ENCODE measurements at regions not wholly inside any gene's neighbourhood (a gene's known extent, or its start where the extent isn't known, plus 50 kb on each side); places are given as distances from the start of the nearest gene placed in this dataset.

DNA sequence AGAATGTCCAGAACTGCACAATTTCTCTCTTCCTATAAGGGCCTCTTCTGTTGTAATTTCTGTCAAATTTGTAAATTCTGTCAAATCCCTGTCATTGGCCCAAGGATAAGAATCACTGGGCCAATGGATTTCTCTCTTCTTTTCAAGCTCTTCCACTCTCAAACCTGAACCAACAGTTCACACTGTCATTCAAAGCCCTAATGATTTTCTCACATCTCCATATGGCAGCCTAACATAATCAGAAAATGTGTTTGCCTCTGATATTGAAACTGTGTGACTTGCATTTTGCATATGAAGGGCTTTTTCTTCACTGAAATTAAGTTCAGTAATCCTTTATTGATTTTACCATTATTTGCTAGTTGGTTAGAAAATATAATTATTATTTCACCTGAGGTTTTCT is 1349.1 kb downstream of the FSTL5 start:
- no peak for DNase-seq (ENCODE audit: low read depth in 2 of 2)

DNA sequence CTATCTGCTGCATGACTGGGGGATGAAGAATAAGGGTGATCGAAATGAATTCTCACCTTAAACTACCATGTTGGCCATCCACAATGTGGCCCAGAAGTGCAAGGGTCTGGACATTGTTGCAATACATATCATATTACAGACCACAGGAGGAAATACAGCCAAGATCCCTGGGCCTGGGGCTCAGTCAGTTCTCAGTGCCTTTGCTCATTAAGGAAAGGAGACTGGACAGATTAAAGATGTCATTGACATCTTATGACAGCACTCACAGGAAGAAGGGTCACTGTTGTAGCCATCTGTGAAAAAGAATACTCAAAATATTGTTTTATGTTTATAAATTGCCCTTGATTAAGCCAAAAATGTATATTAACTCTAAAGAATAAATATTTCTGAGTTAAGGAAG is 1345.2 kb downstream of the FSTL5 start:
- DNase-seq (ENCODE audit: low read depth in 2 of 2), result no peak

DNA sequence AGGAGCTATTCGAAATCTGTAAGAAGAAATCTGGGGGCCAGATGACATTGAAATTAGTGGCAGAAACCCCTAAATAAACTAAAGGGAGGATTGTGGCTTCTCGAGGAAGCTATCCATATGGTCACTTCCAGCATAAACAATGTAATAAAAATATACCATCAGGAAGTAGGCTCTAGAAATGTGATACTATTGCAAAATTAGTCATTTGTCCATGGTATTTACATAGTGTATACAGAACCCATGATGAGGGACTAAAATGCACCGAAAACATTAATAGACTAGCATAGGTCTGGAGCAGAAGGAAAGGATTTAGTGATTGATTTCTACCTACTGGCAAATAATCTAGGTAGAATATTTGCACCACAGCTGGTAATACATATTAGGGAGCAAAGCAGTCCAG is 1344.0 kb downstream of the FSTL5 start:
- no peak for DNase-seq (ENCODE audit: low read depth in 2 of 2)

DNA sequence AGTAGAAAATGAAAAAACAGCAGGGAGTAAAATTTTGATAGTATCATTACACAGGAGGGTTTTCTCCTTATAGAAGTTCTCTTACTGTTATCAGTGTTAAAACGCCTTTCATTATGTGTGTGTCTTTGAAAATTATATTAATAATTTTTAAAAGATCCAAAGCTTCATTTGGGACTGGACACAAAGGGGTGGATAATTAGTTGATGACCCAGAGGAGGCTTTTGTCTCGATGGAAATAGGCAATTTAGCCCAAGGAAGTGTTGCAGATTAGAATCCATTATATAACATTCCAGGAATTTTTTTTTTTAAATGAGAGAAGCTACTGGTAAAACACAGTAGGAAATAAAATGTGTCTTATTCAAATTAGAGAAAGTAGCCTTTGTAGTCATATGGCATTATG is 1339.3 kb downstream of the FSTL5 start:
- no peak for DNase-seq (ENCODE audit: low read depth in 2 of 2)

DNA sequence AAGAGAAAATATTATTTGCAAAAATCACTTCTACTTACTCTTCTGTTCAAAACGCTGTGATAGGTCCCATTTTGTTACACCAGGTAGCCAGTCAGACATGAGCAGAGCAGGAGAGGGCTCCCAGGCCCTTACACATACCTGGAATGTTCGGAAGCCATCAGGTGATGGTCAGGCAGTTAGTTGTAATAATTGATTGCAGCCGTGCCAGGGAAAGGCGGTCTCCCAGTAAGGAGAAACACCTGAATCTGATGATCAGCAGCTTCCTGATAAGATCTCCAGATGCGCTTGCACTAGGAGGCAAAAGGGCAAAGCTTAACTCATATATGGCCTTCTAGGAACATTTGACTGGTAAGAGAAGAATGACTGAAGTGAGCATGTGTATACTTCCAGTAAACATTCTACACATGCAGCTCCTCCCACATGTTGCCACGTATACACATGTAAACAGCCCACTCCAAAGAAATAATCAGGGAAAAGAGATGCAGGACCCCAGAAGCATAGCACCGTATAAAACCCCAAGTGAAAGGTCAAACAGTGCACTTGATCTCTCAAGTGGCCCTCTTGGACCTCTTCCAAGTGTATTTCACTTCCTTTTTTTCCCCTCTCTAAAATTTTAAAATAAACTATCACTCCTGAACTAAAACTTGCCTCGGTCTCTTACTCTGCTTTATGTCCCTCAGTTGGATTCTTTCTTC is 1338.0 kb downstream of the FSTL5 start:
- no peak for DNase-seq (ENCODE audit: low read depth in 2 of 2)

DNA sequence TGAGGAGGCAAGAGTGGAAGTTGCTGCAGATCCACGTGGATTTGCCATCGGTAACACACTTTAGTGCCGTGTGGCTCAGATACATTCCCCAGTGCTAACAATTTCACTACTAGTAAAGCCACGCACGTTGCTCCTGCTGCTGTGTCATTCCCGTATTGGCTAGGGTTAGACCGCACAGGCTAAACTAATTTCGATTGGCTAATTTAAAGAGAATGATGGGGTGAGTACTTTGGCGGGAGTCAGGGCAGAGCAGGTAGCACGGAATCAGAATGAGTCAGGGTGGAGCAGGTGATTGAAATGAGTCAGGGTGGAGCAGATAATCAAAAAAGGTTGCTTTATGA is 1337.5 kb downstream of the FSTL5 start:
- DNase-seq (ENCODE audit: low read depth in 2 of 2), result no peak

DNA sequence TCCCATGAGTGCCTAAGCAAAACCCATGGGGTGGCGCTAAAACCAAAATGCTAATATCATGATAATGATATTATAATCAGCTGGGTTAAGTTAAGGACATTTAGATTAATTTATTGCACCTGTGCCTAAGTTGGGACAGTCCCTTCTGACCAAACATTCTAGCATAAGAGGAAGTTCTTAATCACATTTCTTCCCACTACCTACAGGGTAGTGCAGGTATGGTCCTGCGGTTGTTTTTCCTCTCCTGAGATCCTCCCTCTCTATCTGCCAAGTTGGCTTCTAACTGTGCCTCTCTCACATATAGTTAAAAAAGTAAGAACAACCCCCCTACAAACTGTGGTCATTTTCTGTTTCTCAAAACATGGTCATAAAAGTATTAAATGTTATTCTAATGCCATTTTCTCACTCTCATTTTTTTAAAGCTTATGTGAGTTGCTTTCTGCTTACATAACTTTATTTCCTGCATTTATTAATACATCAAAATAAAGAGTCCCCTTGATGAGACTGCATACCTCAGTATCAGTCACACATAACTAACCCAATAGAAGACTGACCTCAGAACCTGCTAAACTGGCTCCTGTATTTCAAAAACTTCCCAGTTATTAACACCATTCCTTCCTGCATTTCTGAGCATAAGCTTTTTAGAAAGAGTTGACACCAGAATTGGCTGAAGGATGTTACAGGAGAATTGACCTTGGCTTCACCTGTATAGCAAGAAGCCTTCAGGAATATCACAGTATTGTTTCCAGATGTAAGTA is 1332.5 kb downstream of the FSTL5 start:
- no peak for DNase-seq (ENCODE audit: low read depth in 2 of 2)

DNA sequence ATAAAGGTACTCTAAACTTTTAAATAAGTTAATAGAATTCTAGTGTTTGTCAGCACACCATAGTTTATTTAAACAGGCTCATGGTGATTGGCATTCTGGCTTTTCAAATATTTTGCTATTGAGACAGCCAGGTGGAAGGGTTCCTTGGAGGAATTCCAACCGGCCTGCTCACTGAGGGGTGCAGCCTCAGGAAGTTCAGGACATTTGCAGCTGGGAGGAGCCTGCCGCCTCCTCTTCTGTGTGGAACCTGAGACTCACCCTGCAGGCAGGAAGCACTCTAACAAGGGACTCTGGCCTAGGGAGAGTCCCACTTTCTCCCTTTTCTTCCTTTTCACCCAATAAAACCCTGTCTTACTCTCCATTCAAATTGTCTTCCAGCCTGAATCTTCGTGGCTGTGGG is 1328.0 kb downstream of the FSTL5 start:
- DNase-seq (ENCODE audit: low read depth in 2 of 2), result no peak

DNA sequence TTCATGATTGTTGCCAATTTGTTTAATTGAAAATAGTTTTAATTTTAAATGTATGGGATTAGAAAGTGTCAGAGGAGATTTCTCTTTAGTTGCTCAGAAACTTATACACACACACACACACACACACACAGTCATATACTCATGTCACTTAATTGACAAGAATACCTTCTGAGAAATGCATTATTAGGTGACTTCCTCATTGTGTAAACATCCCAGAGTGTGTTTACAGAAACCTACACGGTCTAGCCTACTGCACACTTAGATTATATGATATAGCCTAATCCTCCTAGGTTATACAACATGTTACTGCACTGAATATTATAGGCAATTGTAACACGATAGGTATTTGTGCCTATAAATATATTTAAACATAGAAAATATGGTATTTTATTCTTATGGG is 1327.4 kb downstream of the FSTL5 start:
- no peak for DNase-seq (ENCODE audit: low read depth in 2 of 2)

DNA sequence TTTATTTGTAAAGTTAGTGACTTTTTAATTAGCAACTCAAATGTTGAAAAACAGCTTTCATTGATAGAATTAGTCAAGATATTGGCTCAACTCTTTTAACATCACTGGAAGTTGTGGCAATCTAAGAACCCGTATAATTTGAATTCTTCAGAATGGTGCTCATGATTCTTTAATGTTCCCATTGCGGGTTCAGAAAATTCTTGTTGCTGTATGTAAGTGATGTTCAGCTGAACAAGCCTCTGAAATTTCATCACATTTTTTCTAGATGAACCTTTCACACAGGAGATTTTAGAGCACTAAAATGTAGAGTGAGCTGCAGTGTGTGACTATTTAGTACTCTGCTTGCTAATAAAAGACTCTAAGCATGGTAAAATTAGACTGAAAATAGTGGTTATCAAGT is 1317.7 kb downstream of the FSTL5 start:
- no peak for DNase-seq (ENCODE audit: low read depth in 2 of 2)

DNA sequence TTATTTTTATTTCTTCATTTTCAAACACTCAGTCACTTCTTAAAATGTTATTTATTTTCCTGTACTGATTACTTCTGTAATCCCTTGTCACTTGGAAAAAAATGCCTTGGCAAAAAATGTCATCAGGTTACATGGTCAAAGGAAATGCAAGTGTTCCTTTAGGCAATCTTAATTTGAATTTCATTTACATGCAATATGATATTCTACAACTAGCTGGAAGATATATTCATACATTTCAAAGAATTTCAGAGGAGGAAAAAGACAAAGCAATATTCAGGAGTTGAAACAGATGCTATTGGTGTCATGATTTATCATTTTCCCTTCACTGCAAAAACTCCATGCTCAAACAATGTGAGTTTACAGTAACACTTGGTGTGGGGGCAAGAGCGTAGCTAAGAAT is 1316.6 kb downstream of the FSTL5 start:
- no peak for DNase-seq (ENCODE audit: low read depth in 2 of 2)

DNA sequence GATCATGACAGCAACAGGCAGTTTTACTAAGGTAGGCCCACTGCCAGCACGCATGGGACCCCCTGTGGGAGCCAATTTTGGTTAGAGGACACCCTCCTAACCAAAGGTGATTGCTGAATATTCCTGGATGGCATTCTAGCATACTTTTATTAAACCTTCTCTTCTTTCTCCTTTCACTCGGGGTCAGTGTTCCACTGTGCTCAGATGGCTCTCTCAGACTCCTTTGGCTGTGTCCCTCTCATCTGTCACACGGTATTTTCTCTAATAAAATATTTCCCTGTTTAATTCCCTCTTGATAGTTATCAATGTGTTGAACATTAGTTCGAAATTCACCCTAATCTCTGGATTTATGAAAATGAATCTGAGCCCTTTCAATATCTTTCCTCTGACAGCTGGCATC is 1315.3 kb downstream of the FSTL5 start:
- no peak for DNase-seq (ENCODE audit: low read depth in 2 of 2)

DNA sequence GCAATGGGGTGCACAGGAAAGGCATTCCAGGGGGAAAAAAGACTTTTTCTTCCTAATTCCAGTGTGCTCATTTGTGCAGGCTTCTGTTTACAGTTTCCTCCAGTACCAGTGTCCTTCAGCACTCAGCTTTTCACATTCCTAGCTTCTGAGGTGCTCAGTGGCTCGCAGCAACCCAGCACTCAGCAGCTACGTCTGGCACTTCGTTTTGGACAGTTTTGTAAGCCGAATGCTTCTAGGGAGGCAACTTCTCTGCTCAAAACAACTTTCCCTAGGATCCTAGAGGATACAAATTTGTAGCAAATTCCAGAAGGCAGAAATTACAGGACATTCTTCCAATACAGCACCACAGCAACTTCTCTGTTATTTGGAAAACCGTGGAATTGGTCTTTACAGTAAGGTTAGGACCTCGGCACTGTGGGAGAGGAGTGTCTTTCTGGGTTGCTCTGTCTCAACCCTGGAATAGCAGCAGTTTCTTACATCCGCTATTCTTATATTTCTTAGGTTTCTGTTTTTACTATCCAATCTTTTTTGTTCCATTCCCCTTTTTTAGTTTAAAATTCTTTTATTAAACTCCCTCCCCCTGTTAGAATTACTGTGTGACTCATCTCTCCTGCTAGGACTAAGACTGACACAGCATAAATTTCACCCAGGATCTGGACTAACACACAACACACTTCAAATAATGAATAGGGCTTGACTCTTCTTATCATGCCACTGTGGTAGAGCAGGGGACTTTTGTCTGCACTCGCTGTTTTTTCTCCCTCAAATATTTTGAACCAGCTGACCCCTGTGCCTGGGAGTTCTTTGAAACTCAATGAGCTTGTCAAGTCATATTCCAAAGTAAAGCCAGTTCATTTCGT is 1314.7 kb downstream of the FSTL5 start:
- no peak for DNase-seq (ENCODE audit: low read depth in 2 of 2)

DNA sequence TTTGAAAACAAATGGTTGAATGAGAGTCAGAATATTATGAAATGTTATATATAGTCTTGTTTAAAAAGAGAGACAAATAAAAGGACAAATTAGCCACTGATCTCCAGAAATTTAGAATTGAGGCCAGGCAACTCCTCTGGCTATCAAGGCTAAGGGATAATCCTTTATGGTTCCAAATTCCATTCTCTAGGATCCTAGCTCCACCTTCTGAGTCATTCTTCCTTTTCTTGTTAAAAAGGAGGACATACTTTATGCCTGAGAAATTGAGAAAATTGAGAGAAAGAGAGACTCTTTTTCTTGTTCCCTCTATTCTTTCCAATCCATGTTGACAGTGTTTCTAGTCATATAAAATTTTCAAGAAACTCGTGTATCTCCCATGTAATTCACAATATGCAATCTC is 1299.5 kb downstream of the FSTL5 start:
- DNase-seq (ENCODE audit: low read depth in 2 of 2), result no peak

DNA sequence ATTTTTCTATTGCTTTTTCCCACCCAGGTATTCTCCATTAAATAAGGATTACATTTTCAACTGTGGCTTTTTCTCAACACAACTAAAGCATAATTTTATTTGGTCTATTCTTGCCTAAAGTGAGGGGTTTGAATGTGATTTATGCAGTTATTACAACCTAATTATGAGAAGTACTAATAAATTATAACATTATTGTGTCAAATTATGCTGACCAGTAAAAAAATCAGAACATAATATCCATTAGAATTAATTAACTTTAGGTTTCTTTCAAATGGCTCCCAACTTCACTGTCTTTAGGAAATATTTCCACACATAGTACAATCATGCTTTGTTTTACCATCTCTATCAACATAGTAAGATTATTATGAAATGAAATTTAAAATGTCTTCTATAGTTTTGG is 1293.9 kb downstream of the FSTL5 start:
- DNase-seq (ENCODE audit: low read depth in 2 of 2), result no peak

DNA sequence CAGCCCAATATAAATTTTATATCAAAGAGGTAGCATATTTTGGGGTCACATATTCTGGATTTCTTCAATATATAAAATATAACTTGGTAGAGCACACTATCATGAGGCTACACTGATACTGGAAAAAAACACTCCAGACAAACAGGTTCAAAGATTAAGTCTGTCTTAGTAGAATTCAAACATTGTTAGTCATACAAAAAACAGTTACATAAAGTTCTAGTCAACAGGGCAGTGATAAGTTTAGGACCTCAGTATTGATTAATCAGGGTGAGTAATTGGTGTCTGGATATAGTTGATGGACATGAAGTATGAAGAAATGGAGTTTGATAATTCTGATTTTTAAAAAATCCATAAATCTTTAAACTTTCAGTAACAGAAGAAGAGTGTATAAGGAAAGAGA is 1291.3 kb downstream of the FSTL5 start:
- no peak for DNase-seq (ENCODE audit: low read depth in 2 of 2)

DNA sequence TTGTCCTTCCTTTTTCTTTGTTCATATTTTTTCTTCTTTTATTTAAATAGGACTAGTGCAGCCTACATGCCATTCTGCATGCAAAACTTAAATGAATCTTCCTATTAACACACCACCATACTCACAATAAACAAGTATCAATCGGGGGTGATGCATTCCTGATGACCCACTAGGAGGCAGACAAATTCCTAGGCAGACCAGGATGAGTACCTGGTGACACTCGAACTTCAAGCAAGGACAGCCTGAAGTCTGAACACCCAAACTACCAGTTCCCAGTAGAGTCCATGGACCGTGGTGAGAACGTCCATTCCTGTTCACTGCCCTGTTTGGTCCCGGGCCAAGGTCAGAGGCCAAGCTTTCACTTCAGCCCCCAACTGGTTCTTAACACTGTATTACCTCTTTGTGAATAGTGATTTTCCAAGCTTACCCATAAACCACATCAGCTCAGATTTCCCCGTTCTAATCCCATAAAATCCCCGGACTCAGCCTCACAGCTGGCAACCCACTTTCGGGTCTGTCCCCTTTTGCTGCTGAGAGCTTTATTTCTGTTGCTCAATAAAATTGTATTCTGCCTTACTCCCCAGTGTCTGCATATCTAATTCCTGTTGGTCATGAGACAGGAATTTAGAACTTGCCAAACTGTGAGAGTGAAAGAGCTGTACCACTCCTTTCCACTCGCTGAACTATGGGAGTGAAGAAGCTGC is 1286.6 kb downstream of the FSTL5 start:
- DNase-seq (ENCODE audit: low read depth in 2 of 2), result no peak

DNA sequence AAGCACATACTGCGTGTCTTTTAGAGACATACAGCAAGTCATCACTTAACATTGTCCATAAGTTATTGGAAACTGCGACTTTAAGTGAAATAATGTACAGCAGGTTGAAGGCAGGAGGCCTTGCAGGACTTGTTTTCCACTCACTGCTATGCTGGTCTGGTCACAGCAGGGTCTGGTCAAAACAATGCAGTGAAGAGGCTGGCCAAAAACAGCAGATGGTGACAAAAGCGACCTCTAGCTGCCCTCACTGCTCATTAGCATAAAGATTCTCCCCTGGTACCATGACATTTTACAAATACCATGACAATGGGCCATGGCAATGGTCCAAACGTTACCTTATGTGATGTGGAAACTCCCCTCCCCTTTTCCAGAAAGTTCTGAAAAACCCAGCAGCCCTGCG is 1283.6 kb downstream of the FSTL5 start:
- no peak for DNase-seq (ENCODE audit: low read depth in 2 of 2)

DNA sequence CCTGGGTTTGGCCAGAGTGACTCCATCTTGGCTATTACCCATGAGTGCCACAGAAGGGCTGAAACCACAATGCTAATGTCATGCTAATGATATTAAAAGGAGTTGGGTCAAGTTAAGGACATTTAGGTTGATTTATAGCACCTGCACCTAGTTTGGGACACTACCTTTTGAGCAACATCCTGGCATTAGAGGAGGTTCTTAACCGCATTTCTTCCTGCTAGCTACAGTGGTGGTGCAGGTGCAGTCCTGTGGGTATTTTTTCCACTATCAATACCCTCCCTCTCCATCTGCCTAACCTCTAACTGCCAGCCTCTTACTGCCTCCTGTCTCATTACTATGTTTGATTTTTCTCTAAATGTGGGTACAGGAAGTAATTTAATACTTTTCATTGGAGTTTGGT is 1276.1 kb downstream of the FSTL5 start:
- no peak for DNase-seq (ENCODE audit: low read depth in 2 of 2)

DNA sequence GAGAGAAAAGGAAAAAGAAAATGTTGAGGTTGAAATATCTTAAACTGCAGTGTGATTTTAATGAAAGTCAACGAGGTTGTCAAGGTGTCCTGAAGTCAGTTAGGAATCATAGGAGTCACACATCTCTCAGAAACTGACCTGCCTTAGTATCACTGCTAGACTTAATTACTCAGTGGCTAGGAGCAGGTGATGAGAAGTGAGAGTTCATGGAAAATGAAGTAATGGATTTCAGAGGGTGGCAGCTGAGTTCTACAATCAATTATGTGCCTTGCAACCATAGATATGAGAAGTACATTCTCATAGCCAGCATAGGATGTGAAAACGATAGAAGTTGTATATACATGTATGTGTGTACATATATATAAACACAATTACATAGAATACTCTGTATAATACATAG is 1269.7 kb downstream of the FSTL5 start:
- DNase-seq (ENCODE audit: low read depth in 2 of 2), result no peak

DNA sequence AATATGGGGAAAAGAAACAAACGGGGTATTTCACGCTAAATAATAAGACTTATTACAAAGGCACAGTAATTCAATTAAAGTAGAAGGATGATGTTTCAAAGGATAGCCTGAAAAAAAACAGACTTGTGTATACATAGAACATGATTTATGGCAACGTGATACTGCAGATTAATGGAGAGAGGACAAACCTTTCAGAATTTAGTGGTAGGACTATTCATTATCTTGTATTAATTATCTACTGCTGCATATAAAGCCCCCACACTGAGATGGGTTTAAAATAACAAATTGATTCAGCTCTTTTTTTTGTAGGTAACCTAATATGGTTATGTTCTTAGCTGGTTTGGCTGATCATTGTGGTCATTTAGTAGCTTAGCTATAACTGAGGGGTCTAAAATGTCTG is 1269.0 kb downstream of the FSTL5 start:
- DNase-seq (ENCODE audit: low read depth in 2 of 2), result no peak

DNA sequence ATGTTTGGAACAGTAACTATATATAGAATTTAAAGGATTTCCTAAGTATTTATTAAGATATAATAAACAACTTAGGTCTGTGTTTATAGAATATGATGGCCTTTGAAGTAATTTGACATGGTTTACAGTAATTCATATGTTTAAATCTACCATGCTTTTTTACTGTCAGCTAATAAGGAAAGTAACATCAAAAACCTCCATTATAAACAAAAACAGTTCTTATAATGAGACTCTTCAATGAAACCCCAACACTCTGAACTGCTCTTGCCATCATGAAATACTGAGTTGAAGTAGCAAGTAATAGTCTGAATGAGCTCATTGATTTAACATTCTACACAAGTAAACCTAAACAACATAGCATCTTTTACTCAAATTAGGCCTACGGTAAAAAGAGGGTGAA is 1236.5 kb downstream of the FSTL5 start:
- DNase-seq (ENCODE audit: low read depth in 2 of 2), result no peak
